GM18498 (cell line): ENCODE measurements at regions not wholly inside any gene's neighbourhood (a gene's known extent, or its start where the extent isn't known, plus 50 kb on each side); places are given as distances from the start of the nearest gene placed in this dataset.

Experiments used
- ATAC-seq: cut with Tn5 transposase; IDR thresholded peaks from one replicate; pipeline ENCODE4 v1.9.1; 2021; ENCODE audit warnings: mild to moderate bottlenecking, moderate library complexity; ENCODE audit not compliant: unreplicated experiment

GRCh38 chr3:161987933-161988332 is 491.3 kb downstream of the OTOL1 start:
- ATAC-seq: no peak

DNA sequence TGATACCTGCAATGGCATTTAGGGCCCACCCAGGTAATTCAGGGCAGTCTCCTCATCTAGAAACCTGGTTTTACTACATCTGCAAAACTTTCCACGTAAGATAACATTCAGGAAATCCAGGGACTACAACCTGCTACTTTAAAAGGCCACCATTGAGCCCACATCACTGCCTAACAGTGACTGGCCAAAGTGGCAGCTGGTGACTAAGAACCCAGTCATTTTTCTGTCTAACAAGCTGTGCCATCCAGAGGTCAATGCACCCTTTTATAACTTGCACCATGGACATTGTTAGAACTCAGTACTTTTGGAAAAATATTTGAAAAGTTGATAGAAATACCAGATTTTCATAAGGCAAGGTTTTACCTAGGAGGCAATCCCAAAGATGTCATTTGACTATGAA is 492.4 kb downstream of the OTOL1 start:
- no peak for ATAC-seq

DNA sequence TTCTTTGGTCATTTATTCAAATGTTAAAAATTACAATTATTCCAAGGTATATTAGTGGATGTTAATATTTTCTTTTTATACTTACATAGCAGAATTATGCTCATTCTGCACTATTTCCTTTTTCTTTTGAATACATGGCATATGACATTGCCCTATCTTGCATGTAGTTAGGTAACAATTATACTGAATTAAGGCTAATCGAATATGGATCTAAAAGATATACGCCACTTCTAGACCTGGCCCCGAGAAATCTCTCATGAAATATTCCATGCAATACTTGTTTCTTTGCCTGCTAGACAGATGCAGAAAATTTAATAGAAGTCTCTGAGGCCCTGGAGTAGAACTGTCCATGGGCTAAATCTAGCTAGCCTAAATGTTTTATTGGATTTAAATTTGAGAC is 493.4 kb downstream of the OTOL1 start:
- ATAC-seq: no peak

DNA sequence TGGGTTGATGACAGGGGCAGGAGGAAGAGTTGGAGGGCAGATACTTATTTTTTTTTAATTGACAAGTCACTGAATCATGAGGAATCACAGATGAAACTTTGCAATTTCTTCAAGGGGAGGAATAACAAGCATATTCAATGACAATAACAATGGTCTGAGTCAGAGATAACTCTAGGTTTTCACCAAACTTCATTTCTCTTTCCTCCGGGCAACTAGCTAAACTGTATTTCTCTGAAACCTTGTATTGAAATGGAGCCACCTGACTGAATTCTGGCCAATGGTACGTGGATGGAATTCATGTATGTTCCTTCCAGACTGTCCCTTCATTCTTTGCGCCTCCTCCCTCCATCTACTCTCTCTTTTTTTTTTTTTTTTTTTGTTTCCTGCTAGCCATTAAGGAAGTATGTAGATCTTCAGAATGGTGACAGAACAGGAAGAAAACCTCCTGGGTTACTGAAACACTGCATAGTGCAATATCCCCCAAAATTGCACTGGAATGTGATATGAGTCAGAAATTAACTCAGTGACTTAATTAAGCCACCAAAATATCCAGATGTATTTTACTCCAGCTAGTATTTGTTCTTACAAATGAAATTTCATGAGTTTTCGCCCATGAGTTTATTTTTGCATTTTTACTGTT is 495.4 kb downstream of the OTOL1 start:
- no peak for ATAC-seq

GRCh38 chr3:161999846-162000245 is 503.2 kb downstream of the OTOL1 start:
- no peak for ATAC-seq

DNA sequence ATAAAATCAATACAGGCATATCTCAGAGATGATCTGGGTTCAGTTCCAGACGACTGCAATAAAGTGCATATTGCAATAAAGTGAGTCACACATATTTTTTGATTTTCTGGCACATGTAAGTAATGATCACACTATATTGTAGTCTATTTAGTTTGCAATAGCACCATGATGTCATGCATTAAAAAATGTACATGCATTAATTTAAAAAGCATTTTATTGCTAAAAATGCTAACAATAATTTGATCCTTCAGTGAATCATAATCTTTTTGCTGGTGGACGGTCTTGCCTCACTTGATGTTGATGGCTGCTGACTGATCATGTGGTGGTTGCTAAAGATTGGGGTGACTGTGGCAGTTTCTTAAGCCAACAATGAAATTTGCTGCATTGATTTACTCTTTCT is 511.1 kb downstream of the OTOL1 start:
- ATAC-seq: no peak

DNA sequence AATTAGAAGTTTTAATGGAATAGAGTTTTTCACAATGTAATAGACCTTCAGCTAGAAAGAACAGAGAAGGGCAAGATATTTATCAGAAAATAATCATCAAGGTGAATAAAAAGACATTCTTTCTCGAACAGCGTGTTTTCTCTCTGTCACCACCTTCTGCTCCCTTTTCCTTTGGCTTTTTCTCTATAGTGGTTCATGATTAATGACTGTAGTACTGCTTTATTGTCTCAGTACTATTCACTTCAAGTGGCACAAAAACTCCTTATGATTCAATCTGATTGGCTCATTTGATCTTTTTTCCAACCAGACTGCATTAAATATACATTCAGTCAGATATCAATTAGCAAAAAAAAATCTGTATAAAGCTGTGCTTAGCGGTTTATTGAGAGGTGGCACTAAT is 516.0 kb downstream of the OTOL1 start:
- no peak for ATAC-seq

DNA sequence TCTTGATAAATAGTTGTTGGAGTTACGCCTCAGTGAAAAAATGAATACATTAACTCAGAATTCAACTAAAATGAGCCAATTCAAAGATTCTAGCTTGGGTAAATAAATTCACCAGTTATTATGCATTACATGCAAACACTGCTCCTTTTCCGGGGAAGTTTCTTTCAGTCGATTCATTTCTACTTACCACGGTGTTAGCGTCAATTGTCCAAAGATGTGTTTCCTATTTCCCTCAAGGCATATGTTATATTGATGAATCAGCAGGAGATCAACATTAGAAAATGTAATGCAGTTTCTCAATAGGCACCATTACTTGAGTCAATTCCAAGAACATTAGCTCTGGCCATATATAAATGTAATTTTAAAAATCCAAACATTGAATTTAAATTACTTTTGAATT is 517.7 kb downstream of the OTOL1 start:
- ATAC-seq: no peak

GRCh38 chr3:162015856-162016255 is 519.2 kb downstream of the OTOL1 start:
- ATAC-seq: no peak

- ATAC-seq: no peak
Observed at GRCh38 chr3:162019817-162020216, 523.2 kb downstream of the OTOL1 start.

DNA sequence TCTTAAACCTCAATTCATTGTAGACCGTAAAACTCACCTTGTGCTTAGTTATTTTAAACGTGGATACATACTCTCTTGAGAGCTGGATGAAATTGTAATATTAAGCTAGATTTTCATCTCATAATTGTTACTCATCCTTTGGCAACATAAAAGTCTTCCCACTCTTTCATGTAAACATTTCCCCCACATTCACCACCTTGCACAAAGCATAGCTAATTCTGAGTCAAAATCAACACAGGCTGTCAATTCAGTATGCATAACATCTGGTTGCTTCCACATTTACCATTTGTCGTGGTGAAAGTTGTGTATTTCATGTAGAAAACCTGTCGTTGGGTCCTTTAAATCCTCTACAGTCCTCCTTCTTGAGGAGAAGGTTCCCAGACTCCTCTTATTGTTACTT is 524.6 kb downstream of the OTOL1 start:
- no peak for ATAC-seq

DNA sequence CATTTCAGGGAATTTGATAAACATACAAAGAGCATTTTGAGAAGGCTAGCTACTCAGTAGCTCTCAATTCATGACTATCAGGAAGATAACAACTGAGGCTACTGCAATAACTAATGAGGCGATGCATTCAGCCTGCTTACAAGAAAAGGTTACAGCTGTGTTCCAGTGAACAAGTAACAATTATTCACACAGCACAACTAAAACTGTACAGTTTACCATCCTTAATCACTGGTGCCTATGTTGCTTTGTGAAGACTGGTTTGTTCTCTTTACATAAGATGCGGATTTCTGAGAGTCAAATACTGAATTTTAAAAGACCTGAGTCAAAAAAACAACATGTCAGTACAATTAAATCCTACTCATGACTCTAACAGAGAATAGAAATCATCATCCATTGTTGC is 526.3 kb downstream of the OTOL1 start:
- ATAC-seq: no peak

DNA sequence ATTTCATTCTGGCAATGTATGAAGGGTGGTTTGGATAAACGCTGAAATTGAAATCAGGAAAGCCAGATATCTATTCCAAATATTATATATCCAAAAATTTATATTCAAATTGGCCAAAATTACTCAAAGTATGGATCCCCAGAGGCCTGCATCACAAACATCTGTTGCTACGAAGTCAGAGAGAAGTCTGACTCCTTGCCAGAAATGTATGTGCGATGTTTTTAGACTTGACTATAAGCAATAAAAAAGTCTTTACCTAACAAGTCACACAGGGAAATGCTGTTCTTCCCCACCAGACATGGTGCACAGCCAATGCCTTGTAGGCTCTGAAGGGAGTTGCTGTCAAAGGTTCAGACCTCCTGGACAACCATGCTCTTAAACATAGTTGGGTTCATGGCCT is 533.1 kb downstream of the OTOL1 start:
- ATAC-seq: no peak

DNA sequence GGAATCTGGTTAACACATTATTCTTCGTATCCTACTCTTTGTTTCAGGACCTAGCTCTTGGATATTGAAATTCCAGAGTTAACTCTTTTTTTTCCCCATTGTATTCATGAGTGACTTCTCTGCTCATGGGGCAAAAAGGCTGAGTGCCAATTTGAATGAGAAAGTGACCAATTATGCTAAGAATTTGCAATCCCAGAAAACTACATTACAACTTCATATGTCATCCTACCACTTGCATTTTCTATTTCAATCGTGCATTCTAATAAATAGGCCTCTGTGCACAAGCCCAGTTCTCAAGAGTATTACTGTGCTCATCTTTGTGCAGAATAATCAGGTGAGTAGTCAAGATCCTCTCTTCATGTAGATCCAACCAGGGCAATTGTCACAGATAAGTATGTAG is 537.8 kb downstream of the OTOL1 start:
- ATAC-seq: no peak

GRCh38 chr3:162041622-162042021 is 545.0 kb downstream of the OTOL1 start:
- ATAC-seq: no peak

GRCh38 chr3:162052636-162053035 is 556.0 kb downstream of the OTOL1 start:
- no peak for ATAC-seq

DNA sequence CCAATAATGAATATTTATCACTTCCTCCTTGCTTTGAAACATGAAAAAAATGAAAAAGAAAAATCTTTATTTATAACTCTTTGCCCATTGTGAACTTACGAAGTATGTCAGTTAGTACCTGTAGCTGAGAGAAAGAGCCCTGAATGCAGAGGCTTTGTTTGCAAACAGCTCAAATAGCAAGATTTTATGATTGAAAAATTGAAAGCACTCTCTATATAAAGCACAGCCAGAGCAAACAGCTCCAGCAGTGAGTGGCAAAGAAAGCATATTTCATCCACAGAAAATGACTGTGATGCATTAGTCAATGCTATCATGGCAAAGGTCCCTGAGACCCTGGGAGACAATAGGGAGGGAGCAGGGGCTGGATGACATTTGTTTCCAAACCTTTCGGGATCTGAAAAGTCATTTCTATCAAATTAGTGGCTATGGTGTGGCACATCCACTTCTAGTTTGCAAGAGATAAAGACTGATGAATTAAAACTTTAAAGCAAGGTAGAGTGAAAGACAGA is 576.1 kb downstream of the OTOL1 start:
- ATAC-seq: no peak

DNA sequence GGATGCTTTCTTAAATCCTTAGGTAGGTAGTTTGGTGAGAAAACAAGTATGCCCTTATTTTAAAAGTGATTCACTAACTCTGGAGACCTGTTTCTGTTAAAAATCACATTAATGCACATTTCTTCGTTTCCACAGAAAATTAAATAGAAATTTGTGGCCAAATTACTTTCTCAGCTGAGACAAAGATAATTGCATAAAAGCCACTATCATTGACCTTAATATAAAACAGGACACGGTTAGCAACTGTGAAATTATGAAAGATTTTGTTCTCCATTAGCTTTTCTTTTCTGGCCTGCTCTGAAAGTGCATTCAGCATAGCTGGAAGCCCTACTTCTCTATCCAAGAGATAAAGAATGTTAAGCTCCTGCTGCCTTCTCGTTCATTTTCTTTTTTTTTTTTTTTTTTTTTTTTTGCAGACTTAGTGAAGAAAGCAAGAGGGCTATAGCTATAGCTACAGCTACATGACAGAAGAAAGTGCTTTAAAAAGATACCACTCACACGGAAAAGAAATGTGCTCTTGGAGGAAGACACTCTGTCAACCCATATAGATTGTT is 576.9 kb downstream of the OTOL1 start:
- no peak for ATAC-seq

- ATAC-seq: no peak
Observed at GRCh38 chr3:162077108-162077507, 580.5 kb downstream of the OTOL1 start.

- no peak for ATAC-seq
Observed at GRCh38 chr3:162082516-162082915, 585.9 kb downstream of the OTOL1 start.

- no peak for ATAC-seq
Observed at GRCh38 chr3:162087361-162087760, 590.8 kb downstream of the OTOL1 start.

DNA sequence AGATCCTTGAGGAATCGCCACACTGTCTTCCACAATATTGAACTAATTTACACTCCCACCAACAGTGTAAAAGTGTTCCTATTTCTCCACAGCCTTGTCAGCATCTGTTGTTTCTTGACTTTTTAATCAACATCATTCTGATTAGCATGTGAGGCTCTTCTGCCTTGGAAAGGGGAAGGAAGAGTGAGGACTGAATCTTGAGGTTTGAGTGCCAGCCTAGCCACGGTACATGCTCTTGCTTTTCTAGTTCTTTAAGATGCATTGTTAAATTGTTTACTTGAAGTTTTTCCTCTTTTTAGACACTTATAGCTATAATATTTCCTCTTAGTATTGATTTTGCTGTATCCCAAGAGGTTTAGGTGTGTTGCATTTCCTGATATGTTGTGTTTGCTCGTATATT is 596.1 kb downstream of the OTOL1 start:
- ATAC-seq: no peak

DNA sequence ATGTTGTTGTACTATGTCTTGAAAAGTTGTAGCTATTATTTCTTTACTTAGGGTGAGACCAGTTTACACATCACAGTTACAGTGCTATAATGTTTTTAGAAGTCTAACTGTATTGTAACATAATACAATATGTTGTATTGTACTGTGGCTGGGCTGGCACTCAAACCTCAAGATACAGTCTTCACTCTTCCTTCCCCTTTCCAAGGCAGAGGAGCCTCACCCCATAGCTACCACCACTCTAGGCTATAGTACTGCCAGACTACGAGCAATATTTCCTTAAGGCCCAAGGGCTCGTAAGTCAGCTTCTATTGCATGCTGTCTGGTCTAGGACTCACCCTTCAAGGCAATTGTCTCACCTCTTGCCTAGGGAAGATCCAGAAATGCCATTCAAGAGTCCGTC is 597.7 kb downstream of the OTOL1 start:
- no peak for ATAC-seq
